MCF 10A (cell line): ENCODE measurements at regions not wholly inside any gene's neighbourhood (a gene's known extent, or its start where the extent isn't known, plus 50 kb on each side); places are given as distances from the start of the nearest gene placed in this dataset.

Experiments
- BruUV-seq: library from RNA; stranded (reverse); fragments of 400-500 nt; replicated peaks from 2 replicates; lab custom pipeline; 2021; lab: Mats Ljungman, UMichigan
- CTCF ChIA-PET: fragments of 300-600 bp; sonication (Branson Sonifier 250); formaldehyde crosslinking; extraction: SDS; loops from one replicate; lab custom pipeline; 2021; ENCODE audit warnings: antibody characterized with exemption, inconsistent platforms; lab: Yijun Ruan, JAX
- POLR2A ChIA-PET: fragments of 300-600, 350-650 bp; sonication (Branson Sonifier 250); formaldehyde crosslinking; extraction: SDS; loops from one replicate; lab custom pipeline; 2020; ENCODE audit warnings: antibody characterized with exemption, inconsistent platforms; lab: Yijun Ruan, JAX
- DNase-seq: peaks from one replicate; pipeline ENCODE4 v3.0.0-alpha.2; 2018; ENCODE audit not compliant: unreplicated experiment
- H3K27ac Mint-ChIP-seq: one replicate; pipeline ENCODE4 v1.8.0; 2022; ENCODE audit warnings: mild to moderate bottlenecking, low read depth, mixed read lengths; ENCODE audit not compliant: unreplicated experiment
- H3K27me3 Mint-ChIP-seq: one replicate; pipeline ENCODE4 v1.8.0; 2022; ENCODE audit warnings: mixed read lengths; ENCODE audit not compliant: insufficient read depth, unreplicated experiment
- H3K36me3 Mint-ChIP-seq: one replicate; pipeline ENCODE4 v1.8.0; 2022; ENCODE audit warnings: mild to moderate bottlenecking, moderate library complexity, mixed read lengths; ENCODE audit not compliant: insufficient read depth, unreplicated experiment
- H3K4me1 Mint-ChIP-seq: one replicate; pipeline ENCODE4 v1.8.0; 2022; ENCODE audit warnings: mixed read lengths; ENCODE audit not compliant: insufficient read depth, unreplicated experiment
- H3K4me3 Mint-ChIP-seq: one replicate; pipeline ENCODE4 v1.8.0; 2022; ENCODE audit warnings: mild to moderate bottlenecking, moderate library complexity, mixed read lengths; ENCODE audit not compliant: unreplicated experiment
- H3K9me3 Mint-ChIP-seq: one replicate; pipeline ENCODE4 v1.8.0; 2022; ENCODE audit warnings: mixed read lengths; ENCODE audit not compliant: unreplicated experiment
- CTCF ChIP-seq: fragments of 200-600 bp; IDR thresholded peaks from one replicate; pipeline ENCODE4 v1.8.0; 2022; ENCODE audit warnings: antibody characterized with exemption, mild to moderate bottlenecking; ENCODE audit not compliant: unreplicated experiment
- intact Hi-C: fragments of 100-400 bp; cut with micrococcal nuclease; formaldehyde crosslinking; loops from 2 replicates; pipeline ENCODE4 v1.14.1; 2022

DNA sequence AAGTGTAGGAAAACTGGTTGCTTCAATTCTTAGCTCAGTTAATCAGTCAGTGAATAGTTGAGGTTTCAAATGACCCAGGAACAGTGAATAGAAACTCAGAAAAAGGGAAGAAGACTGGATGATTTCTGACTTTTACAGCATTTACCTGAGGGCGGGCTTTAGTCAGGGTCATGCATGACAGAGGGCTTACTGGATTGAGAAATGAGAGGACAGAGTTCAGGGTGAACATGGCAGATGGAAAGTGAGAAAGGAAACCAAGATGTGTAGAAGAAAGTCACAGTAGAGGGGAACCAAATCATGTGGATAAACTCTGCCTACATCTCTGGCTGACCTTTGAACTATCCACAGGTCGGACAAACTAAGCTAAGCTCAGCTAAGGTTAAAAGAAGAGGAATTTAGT lies 596.0 kb downstream of the SEMA5A start:
- Mint-ChIP-seq H3K27me3 (no peaks in the 10 kb centered on the region), H3K27ac (no peak overlapping the region), H3K4me1 (no peaks in the 10 kb centered on the region), H3K4me3 (no peak overlapping the region), H3K9me3 (no peaks in the 10 kb centered on the region), H3K36me3 (no peaks in the 10 kb centered on the region)
- ChIA-PET POLR2A (interaction anchor here (0.7 kb wide), 1 partner anchor 317 kb away, joined by 3 read pairs; no protein-coding TSS in a partner anchor), CTCF (no interaction called here)
- TF ChIP-seq CTCF = no peak
- intact Hi-C loops = no loop called here
- BruUV-seq = no TSS peak
- DNase-seq = no peak

DNA sequence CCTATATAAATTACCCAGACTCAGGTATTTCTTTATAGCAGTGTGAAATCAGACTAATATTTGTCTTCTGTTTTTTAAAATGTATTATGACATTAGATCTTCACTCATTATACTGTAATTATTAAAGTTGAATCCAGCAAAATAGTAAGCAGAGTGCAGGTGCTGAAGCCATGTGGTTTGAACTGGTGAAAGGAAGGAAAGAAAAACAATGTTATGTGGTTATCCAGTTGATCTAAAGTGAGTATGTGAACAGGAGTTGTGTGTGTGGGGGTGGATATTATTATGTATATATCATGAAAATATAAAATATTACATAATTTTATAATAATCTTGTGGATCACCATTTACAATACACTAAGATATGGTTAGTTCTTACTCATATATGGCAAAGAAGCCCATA lies 593.7 kb downstream of the SEMA5A start:
- TF ChIP-seq CTCF = no peak
- Mint-ChIP-seq H3K4me1 (no peaks in the 10 kb centered on the region), H3K36me3 (no peaks in the 10 kb centered on the region), H3K27me3 (no peaks in the 10 kb centered on the region), H3K27ac (no peak overlapping the region), H3K9me3 (no peaks in the 10 kb centered on the region), H3K4me3 (no peak overlapping the region)
- intact Hi-C loops = no loop called here
- ChIA-PET CTCF (interaction anchor here (0.7 kb wide), 1 partner anchor 44 kb away, joined by 4 read pairs; no protein-coding TSS in a partner anchor), POLR2A (no interaction called here)
- no TSS peak for BruUV-seq
- no peak for DNase-seq

GRCh38 chr5:8953016-8953415 lies 592.9 kb downstream of the SEMA5A start:
- no peaks in the 10 kb centered on the region for H3K4me1 Mint-ChIP-seq
- H3K27me3 Mint-ChIP-seq = no peaks in the 10 kb centered on the region
- TF ChIP-seq CTCF = no peak
- intact Hi-C loops = no loop called here
- H3K4me3 Mint-ChIP-seq = no peak overlapping the region
- ChIA-PET CTCF (interaction anchor here (0.7 kb wide), 1 partner anchor 45 kb away, joined by 4 read pairs; no protein-coding TSS in a partner anchor), POLR2A (no interaction called here)
- H3K27ac Mint-ChIP-seq = no peak overlapping the region
- no peaks in the 10 kb centered on the region for H3K9me3 Mint-ChIP-seq
- BruUV-seq = no TSS peak
- DNase-seq = no peak
- H3K36me3 Mint-ChIP-seq = no peaks in the 10 kb centered on the region

DNA sequence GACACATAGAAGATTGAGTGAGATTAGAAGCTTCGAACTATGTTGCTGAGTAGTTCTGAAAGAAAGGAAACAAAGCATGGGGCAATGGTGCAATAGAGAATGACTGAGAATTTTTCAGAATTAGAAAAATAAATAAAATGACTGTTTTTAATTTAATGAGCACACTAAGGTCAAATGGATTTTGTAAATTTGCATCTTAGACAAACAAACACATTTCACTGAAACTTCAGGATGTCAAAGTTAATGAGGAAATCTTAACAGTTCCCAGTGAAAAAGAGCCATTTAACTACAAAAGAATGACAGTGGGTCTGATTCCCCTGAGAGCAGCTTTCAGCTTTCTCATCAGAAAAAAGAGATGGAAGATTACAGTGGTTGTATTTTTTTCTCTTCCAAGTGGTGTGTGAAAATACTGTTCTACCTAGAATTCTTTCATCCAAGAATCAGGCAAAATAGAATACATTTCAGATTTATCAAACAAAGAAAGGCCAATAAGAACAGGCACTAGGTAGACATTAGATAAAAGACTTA lies 591.9 kb downstream of the SEMA5A start:
- intact Hi-C loops = no loop called here
- ChIA-PET POLR2A (no interaction called here), CTCF (no interaction called here)

More for the DNA sequence above, 591.9 kb downstream of the SEMA5A start:
- Mint-ChIP-seq H3K36me3 (no peaks in the 10 kb centered on the region), H3K9me3 (no peaks in the 10 kb centered on the region), H3K27ac (no peak overlapping the region), H3K4me1 (no peaks in the 10 kb centered on the region), H3K4me3 (no peak overlapping the region), H3K27me3 (no peaks in the 10 kb centered on the region)
- BruUV-seq = no TSS peak
- TF ChIP-seq CTCF = no peak
- DNase-seq = no peak
